IPS-NIHi7 (cell line): ENCODE measurements at regions not wholly inside any gene's neighbourhood (a gene's known extent, or its start where the extent isn't known, plus 50 kb on each side); places are given as distances from the start of the nearest gene placed in this dataset.
A peak's percentile ranks its signal among the peaks of the same experiment; 100 is the strongest.

ENCODE experiments used
- DNase-seq: peaks from one replicate; pipeline ENCODE4 v3.0.0; 2012; ENCODE audit warnings: mixed read lengths; ENCODE audit errors: extremely low spot score

- DNase-seq: no peak
Observed at GRCh38 chr5:174310706-174311105, 265.2 kb downstream of the NSG2 start.

DNA sequence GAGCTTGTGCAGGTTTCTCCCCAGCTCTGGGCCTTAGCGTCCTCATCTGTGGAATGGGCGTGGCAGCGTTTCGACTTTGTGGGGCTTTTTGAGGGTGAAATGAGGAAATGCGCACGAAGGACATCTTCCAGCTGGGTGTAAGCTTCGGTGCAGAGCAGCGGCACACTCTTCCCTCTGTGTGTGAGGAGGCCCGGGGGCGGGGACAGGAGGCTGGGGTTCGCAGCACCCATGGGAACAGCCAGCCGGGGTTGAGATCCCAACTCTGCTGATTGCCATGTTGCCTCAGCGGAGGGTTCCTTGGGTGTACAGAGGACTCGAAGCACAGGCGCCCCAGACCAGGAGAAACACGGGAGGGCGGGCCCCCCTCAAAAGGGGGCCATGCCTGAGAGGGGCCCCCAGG is 265.6 kb downstream of the NSG2 start:
- no peak for DNase-seq

DNA sequence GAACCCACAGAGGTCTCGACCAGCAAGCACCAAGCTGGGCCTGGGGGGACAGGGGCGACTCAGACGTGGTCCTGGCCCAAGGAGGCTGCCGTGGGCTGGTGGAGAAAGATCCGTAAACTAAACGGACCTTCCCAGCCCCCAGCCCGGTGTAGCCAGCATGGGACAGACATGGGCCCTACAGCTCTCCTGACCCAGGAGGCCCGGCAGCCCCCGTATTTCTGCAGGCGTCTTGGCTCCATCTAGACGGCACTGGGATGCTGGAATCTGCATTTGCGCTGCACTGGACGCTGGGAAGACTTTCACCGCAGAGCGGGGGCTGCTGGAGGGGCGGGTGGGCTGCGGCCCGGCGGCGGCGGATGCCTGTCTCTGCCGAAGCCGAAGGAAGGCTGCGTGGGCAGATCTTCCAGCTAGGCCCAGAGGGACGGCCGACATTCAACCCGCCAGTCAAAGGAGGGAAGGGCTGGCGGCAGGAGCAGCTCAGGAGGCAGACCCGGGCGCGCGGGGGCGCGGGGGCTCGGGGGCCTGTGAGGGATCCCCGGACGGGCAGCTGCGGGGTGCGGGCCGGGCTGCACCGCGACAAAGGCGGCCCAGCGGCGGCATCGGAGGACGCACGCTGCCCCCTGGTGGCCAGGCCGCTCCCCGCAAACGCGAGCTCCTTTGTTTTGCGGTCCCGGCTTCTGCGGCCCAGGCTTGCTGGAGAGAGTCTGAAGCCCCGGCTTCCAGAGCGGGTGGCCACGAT is 266.2 kb downstream of the NSG2 start:
- peak; percentile 84 for DNase-seq

DNA sequence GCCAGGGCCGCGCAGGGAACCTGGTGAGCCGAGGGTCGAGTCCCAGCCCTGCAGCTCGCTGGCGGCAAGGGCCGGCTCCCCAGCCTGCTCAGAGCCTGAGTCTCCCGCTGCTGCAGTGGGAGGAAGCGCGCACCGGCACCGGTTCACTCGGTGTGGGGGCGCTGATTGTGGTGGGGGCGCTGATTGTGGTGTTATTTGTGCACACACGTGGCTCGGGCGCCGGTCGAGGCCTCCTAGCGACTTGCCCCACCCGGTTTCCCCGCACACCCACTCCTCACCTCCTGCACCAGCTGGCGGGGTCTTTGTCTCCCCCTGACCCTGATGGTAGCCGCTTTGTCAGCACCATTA is 266.7 kb downstream of the NSG2 start:
- DNase-seq: no peak

- no peak for DNase-seq
Observed at GRCh38 chr5:174312641-174313040, 267.1 kb downstream of the NSG2 start.

DNA sequence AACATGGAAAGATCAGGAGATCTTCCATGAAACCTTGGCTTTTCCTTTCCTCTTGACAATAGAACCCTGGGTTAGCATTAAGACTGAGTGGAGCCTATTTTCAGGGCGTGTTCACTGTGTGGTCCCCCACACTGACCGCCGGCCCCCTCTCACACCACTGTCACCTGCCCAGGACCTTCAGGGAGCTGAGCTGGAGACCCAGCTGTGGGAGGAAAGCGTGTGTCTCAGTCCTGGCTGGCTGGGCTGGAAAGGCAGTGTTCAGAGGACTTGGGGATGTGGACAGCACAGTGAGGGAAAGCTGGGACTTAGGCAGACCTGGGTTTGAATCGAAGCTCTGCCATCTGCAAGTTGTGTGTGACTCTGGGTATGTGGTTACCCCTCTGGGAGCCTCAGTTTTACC is 268.1 kb downstream of the NSG2 start:
- no peak for DNase-seq

DNA sequence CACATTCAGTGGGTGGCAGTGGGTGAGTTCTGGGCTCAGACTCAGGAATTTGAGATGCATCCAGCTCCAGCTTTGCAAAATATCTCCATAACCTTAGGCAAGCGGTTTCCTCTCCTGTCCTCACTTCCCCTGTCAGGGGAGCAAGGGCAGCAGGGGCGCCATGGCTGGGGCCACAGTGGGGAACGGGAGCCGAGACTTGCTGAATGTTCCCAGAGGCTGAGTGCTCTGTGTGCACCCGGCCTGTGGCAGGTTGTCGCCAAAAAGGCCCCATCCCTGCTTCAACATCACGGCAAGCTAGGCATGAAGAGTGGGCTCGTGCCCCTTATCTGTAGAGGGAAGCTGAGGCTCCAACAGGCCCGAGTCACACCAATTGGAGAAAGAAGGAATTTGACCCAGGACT is 268.8 kb downstream of the NSG2 start:
- no peak for DNase-seq

GRCh38 chr5:174315471-174315870 is 270.0 kb downstream of the NSG2 start:
- DNase-seq: no peak

DNA sequence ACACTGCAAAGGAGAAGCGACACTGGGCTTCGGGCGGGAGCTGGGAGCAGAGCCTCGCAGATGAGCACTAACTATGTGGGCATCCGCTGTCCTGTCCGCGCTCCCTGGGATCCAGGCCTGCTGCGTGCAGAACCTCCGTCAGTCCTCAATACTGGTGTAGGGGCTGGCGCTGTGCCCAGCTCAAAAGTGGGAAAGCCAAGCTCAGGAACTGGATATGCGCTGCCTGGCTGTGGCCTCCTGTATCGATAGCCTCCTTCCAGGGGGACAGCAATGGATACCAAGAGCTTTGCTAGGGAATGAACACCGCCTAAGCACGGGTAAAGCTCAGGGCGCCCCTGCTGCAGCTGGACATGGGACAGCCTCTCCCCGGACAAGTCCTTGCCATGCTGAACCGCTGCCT is 270.4 kb downstream of the NSG2 start:
- no peak for DNase-seq

GRCh38 chr5:174316326-174316725 is 270.8 kb downstream of the NSG2 start:
- no peak for DNase-seq

GRCh38 chr5:174317256-174317894 is 271.9 kb downstream of the NSG2 start:
- DNase-seq: peak; percentile 80

- DNase-seq: no peak
Observed at GRCh38 chr5:174318578-174318977, 273.1 kb downstream of the NSG2 start.

GRCh38 chr5:174319551-174319950 is 274.0 kb downstream of the NSG2 start:
- no peak for DNase-seq

DNA sequence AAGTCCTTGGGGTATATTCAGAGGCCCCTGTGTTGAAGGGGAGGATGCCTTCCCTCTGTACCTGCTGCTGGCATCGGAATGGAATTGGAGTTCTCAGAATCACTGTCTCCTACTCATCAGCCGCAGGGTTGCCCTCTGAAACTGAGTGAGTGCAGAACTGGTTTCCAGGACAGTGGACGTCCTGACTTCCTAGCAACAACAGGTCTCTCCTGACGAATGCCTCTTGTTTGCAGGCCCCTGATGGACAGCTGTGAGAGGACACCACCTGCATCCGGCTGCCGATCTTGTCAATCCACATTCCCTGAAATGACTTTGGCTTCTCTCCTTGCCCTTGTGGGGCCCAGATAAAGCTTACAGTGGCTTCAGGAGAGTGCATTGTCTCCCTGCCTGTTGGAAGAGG is 274.5 kb downstream of the NSG2 start:
- DNase-seq: no peak

DNA sequence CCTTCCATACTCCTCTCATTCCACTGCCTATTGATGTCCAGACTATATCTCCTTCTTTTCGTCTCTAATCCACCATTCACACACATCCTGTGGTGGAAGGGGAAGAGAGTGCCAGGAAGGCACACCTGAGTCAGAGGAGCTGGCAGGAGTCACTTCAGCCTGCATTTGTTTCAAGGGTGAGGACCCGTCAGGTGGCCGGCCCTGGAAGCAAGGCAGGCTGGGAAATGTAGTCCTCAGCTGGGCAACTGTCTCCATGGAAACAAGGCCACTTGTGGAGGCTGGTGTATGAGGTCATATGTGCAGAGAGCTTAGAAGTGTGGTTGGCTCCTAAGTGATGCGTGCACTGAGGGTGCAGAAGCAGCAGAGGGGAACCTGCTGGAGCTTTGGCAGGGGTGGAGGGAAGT is 278.4 kb downstream of the NSG2 start:
- DNase-seq: peak; percentile 85

DNA sequence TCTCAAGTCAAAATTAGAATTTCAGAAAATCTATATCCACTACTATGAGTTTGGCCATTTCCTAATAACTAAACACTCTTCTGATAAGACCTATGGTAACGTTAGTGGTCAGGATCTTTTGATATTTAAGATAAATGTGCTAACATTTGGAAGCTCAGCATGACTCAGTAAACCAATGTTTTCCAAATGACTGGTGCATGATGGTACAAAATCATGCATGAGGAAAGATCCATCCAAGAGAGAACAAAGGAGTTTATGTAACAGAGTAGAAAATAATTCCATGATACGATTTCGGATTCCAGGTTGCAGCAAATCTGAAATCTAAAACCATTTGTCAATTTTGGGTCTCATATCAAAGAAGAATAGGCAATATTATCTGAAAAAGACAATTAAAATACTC is 279.2 kb downstream of the NSG2 start:
- DNase-seq: no peak

- DNase-seq: no peak
Observed at GRCh38 chr5:174325431-174325830, 279.9 kb downstream of the NSG2 start.

DNA sequence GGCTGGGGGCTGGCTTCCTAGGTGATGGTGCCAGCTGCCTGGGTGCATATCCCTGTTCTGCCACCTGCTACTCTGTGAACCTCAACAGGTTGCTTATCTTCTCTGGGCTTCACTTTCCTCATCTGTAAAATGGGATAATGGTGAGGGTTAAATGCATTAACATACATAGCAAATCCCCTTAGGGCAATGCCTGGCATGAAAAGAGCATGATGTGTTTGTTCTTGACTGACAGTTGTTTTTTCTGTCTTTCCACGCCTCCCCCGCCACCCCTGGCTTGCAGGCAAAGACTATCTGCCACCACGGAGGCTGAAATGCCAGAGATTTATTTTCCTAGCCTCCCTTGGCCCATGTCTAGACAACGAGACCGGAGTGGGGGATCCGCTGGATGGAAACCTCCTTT is 280.5 kb downstream of the NSG2 start:
- DNase-seq: no peak

- DNase-seq: no peak
Observed at GRCh38 chr5:174326372-174326771, 280.9 kb downstream of the NSG2 start.

DNA sequence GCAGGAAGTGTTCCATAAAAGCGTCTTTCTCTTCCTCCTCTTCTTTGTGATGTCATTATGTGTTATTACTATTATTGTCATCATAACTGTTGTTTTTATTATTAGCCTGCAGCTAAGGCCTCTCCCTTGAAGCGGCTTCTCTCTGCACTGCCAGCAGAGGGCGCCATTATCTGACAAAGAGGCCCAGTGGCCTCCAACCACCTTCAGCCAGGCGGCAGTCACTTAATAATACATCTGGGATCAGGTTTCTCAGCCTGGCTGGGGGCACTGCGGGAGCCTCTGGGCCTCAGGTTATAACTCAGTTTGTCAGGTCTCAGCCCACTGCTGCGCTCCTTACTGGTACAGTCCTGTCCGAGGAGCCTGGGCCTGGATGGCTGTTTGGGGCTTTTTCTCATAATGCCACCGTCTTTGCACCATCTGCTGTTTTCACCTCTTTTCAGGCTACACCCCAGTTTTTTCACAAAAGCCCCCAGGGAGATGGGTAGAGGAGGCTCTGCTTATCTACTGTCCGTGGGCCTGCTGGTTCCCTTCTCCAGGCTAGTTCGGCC is 281.9 kb downstream of the NSG2 start:
- peak; percentile 92 for DNase-seq

- DNase-seq: no peak
Observed at GRCh38 chr5:174327896-174328295, 282.4 kb downstream of the NSG2 start.

DNA sequence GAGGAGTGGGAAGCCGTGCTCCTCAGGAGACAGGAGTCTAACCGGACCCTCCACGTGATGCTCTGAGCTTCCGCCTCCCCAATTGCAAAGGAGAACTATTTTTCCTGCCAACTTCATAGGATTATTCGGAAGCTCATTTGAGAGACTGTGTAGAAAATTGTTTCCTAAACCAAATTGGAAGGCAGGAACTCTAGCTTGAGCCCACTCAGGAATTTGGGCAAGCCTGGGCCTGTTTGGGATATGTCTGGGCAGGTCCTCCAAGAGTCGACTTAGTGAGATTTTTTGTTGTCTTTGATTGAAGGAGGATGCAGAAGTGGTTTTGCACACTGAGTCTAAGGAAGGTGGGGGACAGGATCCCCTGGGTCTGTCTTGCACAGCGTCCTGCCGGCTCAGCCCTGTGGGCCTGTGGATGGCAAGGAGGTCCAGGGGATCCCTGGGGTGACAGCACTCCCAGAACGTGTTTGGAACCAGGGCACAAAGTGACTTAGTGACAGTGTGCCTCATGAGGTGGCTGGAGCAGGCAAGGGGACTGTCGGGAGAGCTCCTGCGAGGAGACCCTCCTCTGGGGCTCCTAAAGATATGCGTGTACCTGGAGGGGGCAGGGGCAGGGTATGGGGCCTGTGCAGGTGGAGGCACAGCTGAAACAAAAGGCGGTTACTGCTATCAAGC is 283.3 kb downstream of the NSG2 start:
- no peak for DNase-seq

DNA sequence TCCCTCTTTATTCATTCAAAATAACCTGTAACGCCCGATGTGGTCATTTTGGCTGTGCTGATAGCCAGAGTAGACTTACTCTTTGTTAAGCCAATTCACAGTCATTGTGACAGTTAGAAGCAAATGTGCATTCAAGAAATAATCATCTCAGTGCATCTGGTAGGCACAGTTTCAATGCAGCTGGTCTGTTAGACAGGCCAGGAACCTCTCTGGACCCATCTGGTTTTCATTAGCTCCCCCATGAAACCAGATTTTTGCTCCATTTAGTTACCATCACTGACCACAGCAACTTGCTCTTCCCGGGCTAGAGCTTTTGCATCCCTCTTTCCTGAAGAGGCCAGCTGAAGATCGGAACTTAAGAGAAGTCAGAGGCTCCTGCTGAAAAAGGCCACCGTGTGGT is 284.2 kb downstream of the NSG2 start:
- no peak for DNase-seq
